ENCODE measurements at regions not wholly inside any gene's neighbourhood (a gene's known extent, or its start where the extent isn't known, plus 50 kb on each side); places are given as distances from the start of the nearest gene placed in this dataset.

DNA sequence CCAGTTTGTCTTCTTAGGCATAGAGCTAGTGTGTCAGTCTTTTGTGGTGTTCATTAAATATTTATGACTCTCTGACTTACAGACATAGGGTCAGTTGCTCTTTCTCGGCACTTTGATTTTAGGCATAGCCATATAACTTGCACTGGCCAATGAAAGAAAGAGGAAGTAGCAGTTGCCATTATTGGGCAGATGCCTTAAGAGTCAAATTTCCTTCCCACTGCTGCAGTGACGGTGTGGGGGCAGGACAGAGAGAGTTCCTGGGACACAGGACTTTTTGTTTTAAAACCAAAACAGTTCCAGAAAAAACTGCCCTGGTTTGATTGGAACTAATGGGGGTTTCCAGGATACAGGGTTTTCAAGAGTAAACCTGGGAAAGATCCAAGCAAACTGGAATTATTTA, 60.2 kb upstream of the PHF14 start:
- H3K36me3 Mint-ChIP-seq (ENCODE audit: unreplicated experiment) = no peaks in the 10 kb centered on the region
- TF ChIP-seq, protein P1, sequence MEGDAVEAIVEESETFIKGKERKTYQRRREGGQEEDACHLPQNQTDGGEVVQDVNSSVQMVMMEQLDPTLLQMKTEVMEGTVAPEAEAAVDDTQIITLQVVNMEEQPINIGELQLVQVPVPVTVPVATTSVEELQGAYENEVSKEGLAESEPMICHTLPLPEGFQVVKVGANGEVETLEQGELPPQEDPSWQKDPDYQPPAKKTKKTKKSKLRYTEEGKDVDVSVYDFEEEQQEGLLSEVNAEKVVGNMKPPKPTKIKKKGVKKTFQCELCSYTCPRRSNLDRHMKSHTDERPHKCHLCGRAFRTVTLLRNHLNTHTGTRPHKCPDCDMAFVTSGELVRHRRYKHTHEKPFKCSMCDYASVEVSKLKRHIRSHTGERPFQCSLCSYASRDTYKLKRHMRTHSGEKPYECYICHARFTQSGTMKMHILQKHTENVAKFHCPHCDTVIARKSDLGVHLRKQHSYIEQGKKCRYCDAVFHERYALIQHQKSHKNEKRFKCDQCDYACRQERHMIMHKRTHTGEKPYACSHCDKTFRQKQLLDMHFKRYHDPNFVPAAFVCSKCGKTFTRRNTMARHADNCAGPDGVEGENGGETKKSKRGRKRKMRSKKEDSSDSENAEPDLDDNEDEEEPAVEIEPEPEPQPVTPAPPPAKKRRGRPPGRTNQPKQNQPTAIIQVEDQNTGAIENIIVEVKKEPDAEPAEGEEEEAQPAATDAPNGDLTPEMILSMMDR (IDR thresholded peaks at IDR 0.05) = no peak

DNA sequence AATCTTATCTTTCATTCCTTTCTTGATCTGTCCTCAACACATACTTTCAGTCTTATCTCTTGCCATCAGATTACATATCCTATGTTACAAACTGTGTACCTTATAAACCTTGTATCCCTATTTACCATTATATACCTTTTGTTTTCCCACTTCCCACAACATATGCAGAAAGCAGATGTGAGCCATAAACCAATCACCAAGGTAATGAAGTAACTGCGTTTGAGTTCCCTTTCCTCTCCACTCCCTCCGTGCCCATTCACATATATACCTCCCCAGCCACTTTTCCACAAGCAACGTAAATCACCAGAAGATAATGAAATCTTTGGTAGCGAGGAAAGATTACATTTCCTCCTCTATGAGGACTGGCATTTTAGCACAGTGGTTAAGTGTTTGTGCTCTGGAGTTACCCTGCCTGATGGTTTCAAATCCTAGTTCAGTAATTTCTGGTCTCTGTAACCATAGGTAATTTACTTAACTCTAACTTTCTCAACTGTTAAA, 55.5 kb upstream of the PHF14 start:
- H3K27ac Mint-ChIP-seq (ENCODE audit: unreplicated experiment) = no peak overlapping the region
- no peaks in the 10 kb centered on the region for H3K36me3 Mint-ChIP-seq (ENCODE audit: unreplicated experiment)
- TF ChIP-seq, protein P1 (IDR thresholded peaks at IDR 0.05) = no peak
- no peaks in the 10 kb centered on the region for H3K9me3 Mint-ChIP-seq (ENCODE audit: unreplicated experiment)
- H3K4me1 Mint-ChIP-seq (ENCODE audit: unreplicated experiment) = no peaks in the 10 kb centered on the region
- peaks cover 11% of the 10 kb centered on the region for H3K27me3 Mint-ChIP-seq (ENCODE audit: unreplicated experiment)
- no peak for DNase-seq (ENCODE audit: extremely low spot score, unreplicated experiment)
- no peak overlapping the region for H3K4me3 Mint-ChIP-seq (ENCODE audit: unreplicated experiment)

More for the DNA sequence above, 60.2 kb upstream of the PHF14 start:
- Mint-ChIP-seq H3K27me3 (ENCODE audit: unreplicated experiment) (peaks cover 8% of the 10 kb centered on the region), H3K9me3 (ENCODE audit: unreplicated experiment) (peaks cover 5% of the 10 kb centered on the region), H3K4me1 (ENCODE audit: unreplicated experiment) (no peaks in the 10 kb centered on the region), H3K27ac (ENCODE audit: unreplicated experiment) (no peak overlapping the region), H3K4me3 (ENCODE audit: unreplicated experiment) (no peak overlapping the region)
- DNase-seq (ENCODE audit: extremely low spot score, unreplicated experiment) = no peak

DNA sequence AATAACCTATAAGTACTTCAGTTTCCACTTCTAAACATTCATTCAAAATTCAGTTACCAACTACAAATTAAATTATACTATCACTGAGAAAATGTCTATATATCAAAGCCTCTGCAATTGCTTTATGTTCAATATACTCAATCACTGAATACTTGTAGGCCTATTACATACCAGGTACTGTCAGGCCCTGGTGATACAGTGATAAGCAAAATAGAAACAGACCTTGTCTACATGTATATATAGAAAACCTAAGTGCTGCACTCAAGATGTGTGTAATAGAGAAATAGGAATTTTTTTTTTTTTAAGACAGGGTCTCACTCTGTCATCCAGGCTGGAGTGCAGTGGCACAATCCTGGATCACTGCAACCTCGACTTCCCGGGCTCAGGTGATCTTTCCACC, 53.7 kb upstream of the PHF14 start:
- TF ChIP-seq, protein P1 (IDR thresholded peaks at IDR 0.05) = no peak
- DNase-seq (ENCODE audit: extremely low spot score, unreplicated experiment) = no peak
- H3K36me3 Mint-ChIP-seq (ENCODE audit: unreplicated experiment) = no peaks in the 10 kb centered on the region
- H3K27me3 Mint-ChIP-seq (ENCODE audit: unreplicated experiment) = peaks cover 11% of the 10 kb centered on the region
- no peaks in the 10 kb centered on the region for H3K9me3 Mint-ChIP-seq (ENCODE audit: unreplicated experiment)
- H3K27ac Mint-ChIP-seq (ENCODE audit: unreplicated experiment) = no peak overlapping the region
- H3K4me1 Mint-ChIP-seq (ENCODE audit: unreplicated experiment) = no peaks in the 10 kb centered on the region
- H3K4me3 Mint-ChIP-seq (ENCODE audit: unreplicated experiment) = no peak overlapping the region
